ENCODE measurements at regions not wholly inside any gene's neighbourhood (a gene's known extent, or its start where the extent isn't known, plus 50 kb on each side); places are given as distances from the start of the nearest gene placed in this dataset.

- no peak for TF ChIP-seq PCBP1 (IDR thresholded peaks at IDR 0.05; ENCODE audit: low read depth, low read length, poor library complexity, severe bottlenecking)
- TF ChIP-seq CBX5 (IDR thresholded peaks at IDR 0.05; ENCODE audit: borderline replicate concordance, low read depth): no peak
- no peak for TF ChIP-seq ZKSCAN8 (CRISPR knock-in tag; IDR thresholded peaks at IDR 0.05)
- TF ChIP-seq MBD2 (IDR thresholded peaks at IDR 0.05; ENCODE audit: borderline replicate concordance, low read depth): no peak
- no peak for TF ChIP-seq ZNF764 (CRISPR knock-in tag; IDR thresholded peaks at IDR 0.05; ENCODE audit: low read depth)
- TF ChIP-seq ZFP30 (CRISPR knock-in tag; IDR thresholded peaks at IDR 0.05; ENCODE audit: borderline replicate concordance): no peak
- no peak for TF ChIP-seq ZNF217 (CRISPR knock-in tag; IDR thresholded peaks at IDR 0.05)
- TF ChIP-seq JUNB (CRISPR knock-in tag; conservative IDR thresholded peaks at IDR 0.05): no peak
- TF ChIP-seq ZNF224 (CRISPR knock-in tag; IDR thresholded peaks at IDR 0.05): no peak
- TF ChIP-seq ZNF785 (CRISPR knock-in tag; IDR thresholded peaks at IDR 0.05): no peak
- in situ Hi-C loops (cut with MboI): no loop called here
- H3K9ac ChIP-seq (ENCODE audit: insufficient read depth in 1 of 2, low read depth in 2 of 2, low read length in 2 of 2): no peak overlapping the region
- no peaks in the 10 kb centered on the region for H3K27me3 ChIP-seq (ENCODE audit: control insufficient read depth in 2 of 2, insufficient read depth in 2 of 2, low read length in 2 of 2)
- no peak overlapping the region for H3K4me3 ChIP-seq
- H3K4me2 ChIP-seq (ENCODE audit: insufficient read depth, low read length): no peak overlapping the region
- no peak overlapping the region for H2AFZ ChIP-seq (ENCODE audit: low read depth, low read length)
- intact Hi-C loops (cut with micrococcal nuclease): no loop called here
- no peaks in the 10 kb centered on the region for H4K20me1 ChIP-seq (replicated peaks; ENCODE audit: control insufficient read depth, insufficient read depth, low read length)
- H3K27ac ChIP-seq (ENCODE audit: extremely low read depth, low read depth, low read length): no peak overlapping the region
- ChIA-PET CTCF (ENCODE audit: low intra/inter-chr PET ratio) (no interaction called here), POLR2A (no interaction called here)
- BruUV-seq (replicated peaks): no TSS peak
- no peaks in the 10 kb centered on the region for H3K4me1 ChIP-seq (replicated peaks in 1 of 2; ENCODE audit: control insufficient read depth in 2 of 2, insufficient read depth in 2 of 2, low read length in 2 of 2)
- no peak for ATAC-seq
- FAIRE-seq: no peak
- H3K9me3 ChIP-seq (replicated peaks; ENCODE audit: control insufficient read depth, insufficient read depth, low read depth, low read length): no peaks in the 10 kb centered on the region
- no peaks in the 10 kb centered on the region for H3K9me1 ChIP-seq (ENCODE audit: control insufficient read depth, insufficient read depth, low read length)
- no peaks in the 10 kb centered on the region for H3K36me3 ChIP-seq (ENCODE audit: control insufficient read depth, insufficient read depth, low read length)
- H3K79me2 ChIP-seq (ENCODE audit: control insufficient read depth, insufficient read depth, low read length): no peaks in the 10 kb centered on the region
- no peak for DNase-seq (ENCODE audit: extremely low read depth in 1 of 4, low spot score in 3 of 4)
- WGBS (ENCODE audit: insufficient coverage, low coverage, missing lambda C conversion rate): 52% methylated on average over 3 of the region's 3 CpGs
These were observed 81.3 kb upstream of the COX7C start for GRCh38 chr5:86536396-86536795.
